Spleen (tissue), 11 donors: ENCODE measurements at regions not wholly inside any gene's neighbourhood (a gene's known extent, or its start where the extent isn't known, plus 50 kb on each side); places are given as distances from the start of the nearest gene placed in this dataset.

ENCODE experiments used
- DNase-seq: peaks from one replicate; pipeline ENCODE4 v3.0.0-alpha.2; 2020
- H3K27ac ChIP-seq, 8 donors: fragments of 200-600 bp; sonication (generic) in 7 of 8; 1 replicate in 4 of 8; 2 replicates in 4 of 8; pipeline versions ENCODE4 v1.5.0 to v1.8.0; 2016 to 2021; ENCODE audit warnings: inconsistent platforms in 4 of 8, mild to moderate bottlenecking in 4 of 8, moderate library complexity in 1 of 8
- H3K27me3 ChIP-seq, 7 donors: fragments of 200-600 bp; sonication (generic) in 6 of 7; replicated peaks in 1 of 7; 1 replicate in 4 of 7; 2 replicates in 3 of 7; pipeline versions ENCODE4 v1.5.0 to v1.8.0; 2016 to 2021; ENCODE audit warnings: inconsistent platforms in 3 of 7, mild to moderate bottlenecking in 1 of 7
- H3K36me3 ChIP-seq, 6 donors: fragments of 200-600 bp; sonication (generic) in 5 of 6; 1 replicate in 4 of 6; 2 replicates in 2 of 6; pipeline versions ENCODE4 v1.5.0 to v1.8.0; 2016 to 2021; ENCODE audit warnings: inconsistent platforms in 2 of 6
- H3K4me1 ChIP-seq, 6 donors: fragments of 200-600 bp; sonication (generic) in 5 of 6; 1 replicate in 3 of 6; 2 replicates in 3 of 6; pipeline versions ENCODE4 v1.5.0 to v1.8.0; 2016 to 2021; ENCODE audit warnings: inconsistent platforms in 3 of 6
- H3K4me3 ChIP-seq, 8 donors: fragments of 200-600 bp; sonication (generic) in 7 of 8; 1 replicate in 4 of 8; 2 replicates in 4 of 8; pipeline versions ENCODE4 v1.5.0 to v1.8.0; 2016 to 2021; ENCODE audit warnings: inconsistent platforms in 4 of 8, mild to moderate bottlenecking in 4 of 8, moderate library complexity in 2 of 8
- H3K9me3 ChIP-seq, 8 donors: fragments of 200-600 bp; sonication (generic) in 7 of 8; 1 replicate in 4 of 8; 2 replicates in 4 of 8; pipeline versions ENCODE4 v1.5.0 to v1.8.0; 2016 to 2021; ENCODE audit warnings: inconsistent platforms in 4 of 8
- POLR2A ChIP-seq, 3 donors: fragments of 450-650 bp; IDR thresholded peaks; one replicate each; pipeline ENCODE4 v1.5.1; 2017; ENCODE audit warnings: antibody characterized with exemption in 3 of 3, mild to moderate bottlenecking in 1 of 3
- POLR2AphosphoS5 ChIP-seq, 3 donors: sonication (generic); formaldehyde crosslinking; IDR thresholded peaks; one replicate each; pipeline ENCODE4 v1.5.1; 2017; ENCODE audit warnings: antibody characterized with exemption in 3 of 3
- WGBS, 5 donors: extraction: QIAGEN DNeasy Blood & Tissue Kit in 3 of 5; methylation state at CpG; one replicate each; pipeline versions ENCODE4 v1.1.5 to v1.1.7; 2013 to 2018; 5-methylcytosine and 5-hydroxymethylcytosine counted together
- intact Hi-C: fragments of 100-400 bp; cut with DNase I; formaldehyde crosslinking; loops from one replicate; pipeline ENCODE4 v1.15.0; 2023; ENCODE audit warnings: low total_unique reads
- TF ChIP-seq, protein P1 (sequence below), 11 experiments: fragments of 200-600 bp in 7 of 11; fragments of 450-650 bp in 4 of 11; sonication (generic) in 4 of 11; IDR thresholded peaks in 8 of 11; conservative IDR thresholded peaks in 3 of 11; 1 replicate in 7 of 11; 2 replicates in 4 of 11; pipeline versions ENCODE4 v1.4.0 to v1.8.0; 2016 to 2021; ENCODE audit warnings: antibody characterized with exemption in 11 of 11, inconsistent platforms in 4 of 11, mild to moderate bottlenecking in 1 of 11
- donor health status: healthy with polysubstance abuse.
- donor health status: DM: no; HTN: no; CAD: no; lungs with moderate emphysema.
- donor health status: DM: no; HTN: no; CAD: no.
- donor health status: Bipolar disorder and iron deficiency.
- donor health status: healthy.
- donor health status: DM: no; HTN: no; CAD: no.
- donor health status: DM: yes; HTN: yes; CAD: no.

DNA sequence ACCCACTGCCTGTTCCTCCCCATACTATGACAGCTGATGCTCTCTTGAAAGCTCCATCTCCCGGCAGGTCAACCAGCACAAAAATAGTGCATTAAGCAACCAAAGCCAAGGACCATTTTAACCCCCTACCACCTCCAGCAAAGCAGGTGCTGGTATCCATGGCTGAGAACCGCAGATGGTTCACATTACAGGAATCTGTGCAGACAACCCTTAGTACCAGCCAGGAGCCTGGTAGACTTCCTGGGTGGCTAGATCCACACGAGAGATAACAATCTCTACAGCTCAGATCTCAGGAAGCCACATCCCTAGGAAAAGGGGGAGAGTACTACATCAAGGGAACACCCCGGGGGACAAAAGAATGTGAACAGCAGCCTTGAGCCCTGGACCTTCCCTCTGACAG is 248.0 kb downstream of the FGF13 start:
- Histone ChIP-seq H3K27me3 (no peaks in the 10 kb centered on the region), H3K36me3 (no peaks in the 10 kb centered on the region), H3K4me3 (no peak overlapping the region), H3K27ac (no peak overlapping the region), H3K9me3 (no peaks in the 10 kb centered on the region), H3K4me1 (no peaks in the 10 kb centered on the region)
- no peak for DNase-seq
- WGBS, 5 donors, result 68 to 86% (median 79%) methylated on average over 3 to 4 of the region's 4 CpGs
- TF ChIP-seq POLR2A (IDR thresholded peaks at IDR 0.05), result no peak
- TF ChIP-seq, protein P1, sequence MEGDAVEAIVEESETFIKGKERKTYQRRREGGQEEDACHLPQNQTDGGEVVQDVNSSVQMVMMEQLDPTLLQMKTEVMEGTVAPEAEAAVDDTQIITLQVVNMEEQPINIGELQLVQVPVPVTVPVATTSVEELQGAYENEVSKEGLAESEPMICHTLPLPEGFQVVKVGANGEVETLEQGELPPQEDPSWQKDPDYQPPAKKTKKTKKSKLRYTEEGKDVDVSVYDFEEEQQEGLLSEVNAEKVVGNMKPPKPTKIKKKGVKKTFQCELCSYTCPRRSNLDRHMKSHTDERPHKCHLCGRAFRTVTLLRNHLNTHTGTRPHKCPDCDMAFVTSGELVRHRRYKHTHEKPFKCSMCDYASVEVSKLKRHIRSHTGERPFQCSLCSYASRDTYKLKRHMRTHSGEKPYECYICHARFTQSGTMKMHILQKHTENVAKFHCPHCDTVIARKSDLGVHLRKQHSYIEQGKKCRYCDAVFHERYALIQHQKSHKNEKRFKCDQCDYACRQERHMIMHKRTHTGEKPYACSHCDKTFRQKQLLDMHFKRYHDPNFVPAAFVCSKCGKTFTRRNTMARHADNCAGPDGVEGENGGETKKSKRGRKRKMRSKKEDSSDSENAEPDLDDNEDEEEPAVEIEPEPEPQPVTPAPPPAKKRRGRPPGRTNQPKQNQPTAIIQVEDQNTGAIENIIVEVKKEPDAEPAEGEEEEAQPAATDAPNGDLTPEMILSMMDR (IDR thresholded peaks at IDR 0.05 in 8 of 11, conservative IDR thresholded peaks at IDR 0.05 in 3 of 11), result no peak
- no peak for TF ChIP-seq POLR2AphosphoS5 (IDR thresholded peaks at IDR 0.05)
- intact Hi-C loops, result no loop called here
